Mesothelial cell of epicardium (in vitro differentiated cells): ENCODE measurements at regions not wholly inside any gene's neighbourhood (a gene's known extent, or its start where the extent isn't known, plus 50 kb on each side); places are given as distances from the start of the nearest gene placed in this dataset.

ENCODE experiments used
- DNase-seq, 2 experiments: peaks; one replicate each; pipeline ENCODE4 v3.0.0; 2021; ENCODE audit warnings: low spot score in 2 of 2; ENCODE audit not compliant: unreplicated experiment in 2 of 2
- H3K27ac Mint-ChIP-seq: 2 replicates; pipeline ENCODE4 v1.8.0; 2021; ENCODE audit warnings: mixed read lengths
- H3K27me3 Mint-ChIP-seq: 2 replicates; pipeline ENCODE4 v1.8.0; 2021; ENCODE audit warnings: low read depth, mixed read lengths
- H3K36me3 Mint-ChIP-seq: 2 replicates; pipeline ENCODE4 v1.8.0; 2021; ENCODE audit warnings: mixed read lengths
- H3K4me1 Mint-ChIP-seq: 2 replicates; pipeline ENCODE4 v1.8.0; 2021; ENCODE audit warnings: mixed read lengths
- H3K4me3 Mint-ChIP-seq: 2 replicates; pipeline ENCODE4 v1.8.0; 2021; ENCODE audit warnings: mild to moderate bottlenecking, moderate library complexity, mixed read lengths
- H3K9me3 Mint-ChIP-seq: 2 replicates; pipeline ENCODE4 v1.8.0; 2021; ENCODE audit warnings: mixed read lengths
- TF ChIP-seq, protein P1 (sequence below): fragments of 200-600 bp; sonication (generic); IDR thresholded peaks from one replicate; pipeline ENCODE4 v1.5.0; 2021; ENCODE audit warnings: antibody characterized with exemption; ENCODE audit not compliant: unreplicated experiment

DNA sequence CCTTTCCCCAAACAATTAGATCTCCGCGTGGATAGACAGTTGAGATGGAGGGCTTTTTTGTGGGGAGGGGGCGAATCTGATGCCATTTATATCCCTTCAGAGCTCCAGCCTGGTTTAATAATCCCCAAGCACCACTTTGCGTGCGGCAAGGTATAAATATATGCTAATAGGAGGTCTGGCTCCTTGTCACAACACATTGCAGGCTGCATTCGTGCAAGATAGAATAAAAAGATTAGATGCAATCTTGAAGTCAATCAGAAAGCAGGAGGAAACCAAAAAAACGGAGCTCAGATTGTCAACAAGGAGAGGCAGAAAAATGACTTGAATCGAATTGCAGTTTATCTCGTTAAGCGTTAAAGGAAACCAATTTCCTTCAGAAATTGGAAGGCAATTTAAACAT is 248.7 kb downstream of the SPTSSA start:
- TF ChIP-seq, protein P1, sequence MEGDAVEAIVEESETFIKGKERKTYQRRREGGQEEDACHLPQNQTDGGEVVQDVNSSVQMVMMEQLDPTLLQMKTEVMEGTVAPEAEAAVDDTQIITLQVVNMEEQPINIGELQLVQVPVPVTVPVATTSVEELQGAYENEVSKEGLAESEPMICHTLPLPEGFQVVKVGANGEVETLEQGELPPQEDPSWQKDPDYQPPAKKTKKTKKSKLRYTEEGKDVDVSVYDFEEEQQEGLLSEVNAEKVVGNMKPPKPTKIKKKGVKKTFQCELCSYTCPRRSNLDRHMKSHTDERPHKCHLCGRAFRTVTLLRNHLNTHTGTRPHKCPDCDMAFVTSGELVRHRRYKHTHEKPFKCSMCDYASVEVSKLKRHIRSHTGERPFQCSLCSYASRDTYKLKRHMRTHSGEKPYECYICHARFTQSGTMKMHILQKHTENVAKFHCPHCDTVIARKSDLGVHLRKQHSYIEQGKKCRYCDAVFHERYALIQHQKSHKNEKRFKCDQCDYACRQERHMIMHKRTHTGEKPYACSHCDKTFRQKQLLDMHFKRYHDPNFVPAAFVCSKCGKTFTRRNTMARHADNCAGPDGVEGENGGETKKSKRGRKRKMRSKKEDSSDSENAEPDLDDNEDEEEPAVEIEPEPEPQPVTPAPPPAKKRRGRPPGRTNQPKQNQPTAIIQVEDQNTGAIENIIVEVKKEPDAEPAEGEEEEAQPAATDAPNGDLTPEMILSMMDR = no peak
- H3K27me3 Mint-ChIP-seq = peaks cover 14% of the 10 kb centered on the region
- DNase-seq = no peak
- peaks cover 6% of the 10 kb centered on the region for H3K9me3 Mint-ChIP-seq
- no peak overlapping the region for H3K27ac Mint-ChIP-seq
- H3K4me1 Mint-ChIP-seq = peaks cover 3% of the 10 kb centered on the region
- H3K36me3 Mint-ChIP-seq = peaks cover 2% of the 10 kb centered on the region
- H3K4me3 Mint-ChIP-seq = no peak overlapping the region

DNA sequence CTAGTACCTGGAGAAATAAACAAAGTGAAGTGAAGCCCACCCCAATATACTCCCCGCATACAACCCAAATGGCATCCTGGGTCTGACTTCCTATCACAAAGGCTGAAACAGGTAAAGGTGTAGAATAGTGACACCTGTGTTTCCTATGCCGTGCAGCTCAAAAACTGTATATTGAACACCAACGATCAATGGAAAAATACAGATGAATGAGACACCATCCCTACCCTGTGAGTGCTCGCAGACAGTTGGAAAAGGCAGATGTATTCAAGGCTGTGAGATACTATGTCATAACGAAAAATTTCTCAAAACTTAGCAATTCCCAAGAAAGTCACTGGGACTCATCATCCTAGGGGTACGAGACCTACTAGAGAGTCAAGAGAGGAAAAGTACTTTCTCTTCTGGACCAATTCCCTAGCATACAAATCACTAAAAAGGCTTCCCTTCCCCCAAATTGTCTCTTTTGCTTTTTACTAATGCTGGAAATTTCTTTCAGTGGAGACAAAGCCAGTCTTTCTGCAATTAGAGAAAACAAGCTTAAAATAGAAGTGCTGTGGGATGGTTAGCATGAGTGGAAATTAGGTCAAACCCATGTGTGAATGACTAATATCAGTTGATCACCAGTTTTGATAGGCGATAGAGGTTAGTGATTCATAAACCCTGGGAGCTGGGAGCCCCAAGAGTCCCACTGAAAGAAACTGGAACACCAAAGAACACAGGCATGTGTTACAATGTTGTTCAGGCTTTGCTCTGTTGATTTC is 249.7 kb downstream of the SPTSSA start:
- peaks cover 14% of the 10 kb centered on the region for H3K27me3 Mint-ChIP-seq
- DNase-seq = no peak
- H3K27ac Mint-ChIP-seq = no peak overlapping the region
- peaks cover under 1% of the 10 kb centered on the region for H3K9me3 Mint-ChIP-seq
- no peaks in the 10 kb centered on the region for H3K4me1 Mint-ChIP-seq
- no peaks in the 10 kb centered on the region for H3K36me3 Mint-ChIP-seq
- TF ChIP-seq, protein P1 = no peak
- no peak overlapping the region for H3K4me3 Mint-ChIP-seq

DNA sequence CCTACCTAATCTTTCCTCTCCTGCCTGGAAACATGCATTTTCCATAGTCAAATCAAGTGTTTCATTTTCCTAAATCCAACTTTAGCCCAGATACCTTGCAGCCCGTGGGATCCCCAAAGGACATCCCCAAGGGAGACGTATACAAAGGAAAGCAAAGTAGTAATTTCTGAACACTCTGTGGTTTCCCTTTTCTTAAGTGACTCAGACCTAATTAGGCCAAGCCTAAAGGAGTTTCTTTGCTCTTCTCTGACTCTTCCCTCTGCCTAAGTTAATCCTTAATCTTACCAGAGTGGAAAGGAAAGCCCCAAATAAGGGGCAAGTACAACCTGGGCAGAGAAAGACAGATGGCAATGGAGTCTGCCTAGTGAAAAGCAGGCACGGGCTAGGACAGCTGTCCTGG is 250.3 kb downstream of the SPTSSA start:
- H3K27ac Mint-ChIP-seq = no peak overlapping the region
- no peak overlapping the region for H3K4me3 Mint-ChIP-seq
- no peaks in the 10 kb centered on the region for H3K36me3 Mint-ChIP-seq
- DNase-seq = no peak
- no peaks in the 10 kb centered on the region for H3K4me1 Mint-ChIP-seq
- no peaks in the 10 kb centered on the region for H3K9me3 Mint-ChIP-seq
- TF ChIP-seq, protein P1 = no peak
- peaks cover 14% of the 10 kb centered on the region for H3K27me3 Mint-ChIP-seq

DNA sequence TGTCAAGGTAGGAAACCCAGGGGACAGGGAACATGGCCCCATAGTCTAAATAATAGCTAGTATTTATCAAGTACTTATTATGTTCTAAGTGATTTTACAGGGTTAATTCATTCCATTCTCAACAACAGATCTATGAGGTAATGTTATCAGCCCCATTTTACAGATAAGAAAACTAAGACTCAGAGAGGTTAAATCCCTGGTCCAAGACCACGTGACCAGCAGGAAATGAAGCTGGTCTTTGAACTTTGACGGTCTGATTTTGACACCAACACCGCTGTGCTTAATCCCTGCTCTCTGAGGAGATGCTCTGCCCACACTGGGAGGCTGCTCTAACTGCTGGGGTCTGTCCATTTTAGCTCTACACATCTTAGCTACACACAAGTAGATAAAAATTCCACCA is 253.5 kb downstream of the SPTSSA start:
- Mint-ChIP-seq H3K36me3 (no peaks in the 10 kb centered on the region), H3K27me3 (peaks cover 16% of the 10 kb centered on the region), H3K27ac (no peak overlapping the region), H3K9me3 (peaks cover 10% of the 10 kb centered on the region), H3K4me3 (no peak overlapping the region), H3K4me1 (no peaks in the 10 kb centered on the region)
- no peak for DNase-seq
- TF ChIP-seq, protein P1 = no peak

DNA sequence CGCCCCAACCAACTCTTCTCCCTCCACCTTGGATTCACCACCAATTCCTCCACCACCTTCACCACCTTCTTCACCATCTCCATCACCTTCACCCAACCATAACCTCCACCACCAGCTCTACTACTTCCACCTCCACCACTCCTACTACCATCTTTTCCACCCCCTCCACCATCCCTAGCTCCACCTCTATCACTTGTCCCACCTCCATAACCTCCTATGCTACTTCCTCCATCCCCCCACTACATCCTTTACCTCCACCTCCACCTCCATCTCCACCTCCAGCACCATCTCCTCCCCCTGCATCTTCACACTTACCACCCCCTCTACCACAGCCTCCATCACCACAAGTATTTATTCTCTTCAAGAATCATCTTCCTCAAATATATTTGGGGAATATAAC is 254.9 kb upstream of the EGLN3 start:
- no peak overlapping the region for H3K4me3 Mint-ChIP-seq
- H3K27ac Mint-ChIP-seq = no peak overlapping the region
- H3K9me3 Mint-ChIP-seq = peaks cover 10% of the 10 kb centered on the region
- peaks cover 7% of the 10 kb centered on the region for H3K27me3 Mint-ChIP-seq
- peaks cover 8% of the 10 kb centered on the region for H3K4me1 Mint-ChIP-seq
- H3K36me3 Mint-ChIP-seq = no peaks in the 10 kb centered on the region
- no peak for DNase-seq
- TF ChIP-seq, protein P1 = no peak
